OCI-LY1 (cell line): ENCODE measurements at regions not wholly inside any gene's neighbourhood (a gene's known extent, or its start where the extent isn't known, plus 50 kb on each side); places are given as distances from the start of the nearest gene placed in this dataset.

ENCODE experiments used
- CTCF ChIP-seq: fragments of 200-600 bp; sonication (generic), shearing (Covaris generic); IDR thresholded peaks from 2 replicates; pipeline ENCODE4 v1.5.1; 2017; ENCODE audit warnings: mild to moderate bottlenecking, antibody characterized with exemption, low read length, moderate library complexity, mixed read lengths
- EZH2 ChIP-seq: fragments of 200-600 bp; sonication (generic), shearing (Covaris generic); IDR thresholded peaks from 2 replicates; pipeline ENCODE4 v1.8.0; 2017; ENCODE audit warnings: borderline replicate concordance, mixed run types, mild to moderate bottlenecking, antibody characterized with exemption, low read length, moderate library complexity, mixed read lengths

- TF ChIP-seq CTCF, result no peak
- TF ChIP-seq EZH2, result no peak
These were observed 161.9 kb upstream of the UBE3A start for GRCh38 chr15:25600751-25601150.
